ENCODE measurements at regions not wholly inside any gene's neighbourhood (a gene's known extent, or its start where the extent isn't known, plus 50 kb on each side); places are given as distances from the start of the nearest gene placed in this dataset.
"Not testable (repeated sequence)": the region's sequence is repeated elsewhere in the genome, so short reads cannot be mapped to it uniquely, and the experiment has no call there.

DNA sequence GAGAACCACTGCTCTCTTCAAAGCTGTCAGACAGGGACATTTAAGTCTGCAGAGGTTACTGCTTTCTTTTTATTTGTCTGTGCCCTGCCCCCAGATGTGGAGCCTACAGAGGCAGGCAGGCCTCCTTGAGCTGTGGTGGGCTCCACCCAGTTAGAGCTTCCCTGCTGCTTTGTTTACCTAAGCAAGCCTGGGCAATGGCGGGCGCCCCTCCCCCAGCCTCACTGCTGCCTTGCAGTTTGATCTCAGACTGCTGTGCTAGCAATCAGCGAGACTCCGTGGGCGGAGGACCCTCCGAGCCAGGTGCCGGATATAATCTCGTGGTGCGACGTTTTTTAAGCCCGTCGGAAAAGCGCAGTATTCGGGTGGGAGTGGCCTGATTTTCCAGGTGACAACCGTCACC, 150.8 kb downstream of the FAM170A start:
- H2AFZ ChIP-seq (ENCODE audit: low read length); BruUV-seq (replicated peaks); CTCF ChIA-PET (ENCODE audit: unreplicated experiment): not testable (repeated sequence)

GRCh38 chr5:119785057-119785456, 155.7 kb downstream of the FAM170A start:
- no peaks in the 10 kb centered on the region for H3K36me3 ChIP-seq (ENCODE audit: insufficient read depth, low read length)
- no peak for TF ChIP-seq EZH2phosphoT487 (IDR thresholded peaks at IDR 0.05; ENCODE audit: borderline replicate concordance, low read depth, low read length)
- TF ChIP-seq, protein P1, sequence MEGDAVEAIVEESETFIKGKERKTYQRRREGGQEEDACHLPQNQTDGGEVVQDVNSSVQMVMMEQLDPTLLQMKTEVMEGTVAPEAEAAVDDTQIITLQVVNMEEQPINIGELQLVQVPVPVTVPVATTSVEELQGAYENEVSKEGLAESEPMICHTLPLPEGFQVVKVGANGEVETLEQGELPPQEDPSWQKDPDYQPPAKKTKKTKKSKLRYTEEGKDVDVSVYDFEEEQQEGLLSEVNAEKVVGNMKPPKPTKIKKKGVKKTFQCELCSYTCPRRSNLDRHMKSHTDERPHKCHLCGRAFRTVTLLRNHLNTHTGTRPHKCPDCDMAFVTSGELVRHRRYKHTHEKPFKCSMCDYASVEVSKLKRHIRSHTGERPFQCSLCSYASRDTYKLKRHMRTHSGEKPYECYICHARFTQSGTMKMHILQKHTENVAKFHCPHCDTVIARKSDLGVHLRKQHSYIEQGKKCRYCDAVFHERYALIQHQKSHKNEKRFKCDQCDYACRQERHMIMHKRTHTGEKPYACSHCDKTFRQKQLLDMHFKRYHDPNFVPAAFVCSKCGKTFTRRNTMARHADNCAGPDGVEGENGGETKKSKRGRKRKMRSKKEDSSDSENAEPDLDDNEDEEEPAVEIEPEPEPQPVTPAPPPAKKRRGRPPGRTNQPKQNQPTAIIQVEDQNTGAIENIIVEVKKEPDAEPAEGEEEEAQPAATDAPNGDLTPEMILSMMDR (conservative IDR thresholded peaks at IDR 0.05; ENCODE audit: low read length): no peak
- H2AFZ ChIP-seq (ENCODE audit: low read length): no peak overlapping the region
- no peaks in the 10 kb centered on the region for H4K20me1 ChIP-seq (ENCODE audit: insufficient read depth, low read length)
- no TSS peak for BruUV-seq (replicated peaks)
- no peaks in the 10 kb centered on the region for H3K79me2 ChIP-seq (ENCODE audit: insufficient read depth, low read depth, low read length)
- no peaks in the 10 kb centered on the region for H3K9me2 ChIP-seq (ENCODE audit: insufficient read depth, low read length)
- no peak for DNase-seq (ENCODE audit: low spot score)
- peaks cover 9% of the 10 kb centered on the region for H3K4me1 ChIP-seq (ENCODE audit: insufficient read depth, low read length, poor library complexity, severe bottlenecking)
- H3K27ac ChIP-seq (ENCODE audit: low read depth, low read length, poor library complexity, severe bottlenecking): no peak overlapping the region
- H3K4me3 ChIP-seq (ENCODE audit: low read depth, low read length, poor library complexity, severe bottlenecking): no peak overlapping the region
- CTCF ChIA-PET (ENCODE audit: unreplicated experiment): no interaction called here
- POLR2A ChIA-PET: no interaction called here
- H3K4me2 ChIP-seq (ENCODE audit: low read length): no peak overlapping the region
- no peaks in the 10 kb centered on the region for H3K9me3 ChIP-seq (ENCODE audit: low read length)
- intact Hi-C loops (cut with micrococcal nuclease; ENCODE audit: unreplicated experiment): no loop called here

More for the DNA sequence above, 150.8 kb downstream of the FAM170A start:
- H4K20me1 ChIP-seq (ENCODE audit: insufficient read depth, low read length); H3K27ac ChIP-seq (ENCODE audit: low read depth, low read length, poor library complexity, severe bottlenecking); H3K79me2 ChIP-seq (ENCODE audit: insufficient read depth, low read depth, low read length); H3K4me1 ChIP-seq (ENCODE audit: insufficient read depth, low read length, poor library complexity, severe bottlenecking); DNase-seq (ENCODE audit: low spot score); intact Hi-C loops (cut with micrococcal nuclease; ENCODE audit: unreplicated experiment); H3K9me3 ChIP-seq (ENCODE audit: low read length); H3K9me2 ChIP-seq (ENCODE audit: insufficient read depth, low read length); H3K4me2 ChIP-seq (ENCODE audit: low read length); H3K36me3 ChIP-seq (ENCODE audit: insufficient read depth, low read length); H3K4me3 ChIP-seq (ENCODE audit: low read depth, low read length, poor library complexity, severe bottlenecking); POLR2A ChIA-PET: not testable (repeated sequence)

GRCh38 chr5:119789406-119790117, 160.2 kb downstream of the FAM170A start:
- Histone ChIP-seq H4K20me1 (ENCODE audit: insufficient read depth, low read length) (no peaks in the 10 kb centered on the region), H3K4me1 (ENCODE audit: insufficient read depth, low read length, poor library complexity, severe bottlenecking) (peaks cover 9% of the 10 kb centered on the region), H3K36me3 (ENCODE audit: insufficient read depth, low read length) (no peaks in the 10 kb centered on the region), H2AFZ (ENCODE audit: low read length) (no peak overlapping the region), H3K4me3 (ENCODE audit: low read depth, low read length, poor library complexity, severe bottlenecking) (no peak overlapping the region), H3K79me2 (ENCODE audit: insufficient read depth, low read depth, low read length) (no peaks in the 10 kb centered on the region), H3K27ac (ENCODE audit: low read depth, low read length, poor library complexity, severe bottlenecking) (no peak overlapping the region), H3K4me2 (ENCODE audit: low read length) (no peak overlapping the region), H3K9me3 (ENCODE audit: low read length) (no peaks in the 10 kb centered on the region), H3K9me2 (ENCODE audit: insufficient read depth, low read length) (no peaks in the 10 kb centered on the region)
- TF ChIP-seq, protein P1 (conservative IDR thresholded peaks at IDR 0.05; ENCODE audit: low read length): no peak
- TF ChIP-seq EZH2phosphoT487 (IDR thresholded peaks at IDR 0.05; ENCODE audit: borderline replicate concordance, low read depth, low read length): no peak
- POLR2A ChIA-PET: interaction anchor here (0.5 to 1.3 kb wide), 7 partner anchors 11 to 1344 kb away, joined by 3 to 4 read pairs (median 3); no protein-coding TSS in a partner anchor
- CTCF ChIA-PET (ENCODE audit: unreplicated experiment): no interaction called here
- intact Hi-C loops (cut with micrococcal nuclease; ENCODE audit: unreplicated experiment): no loop called here
- no TSS peak for BruUV-seq (replicated peaks)
- DNase-seq (ENCODE audit: low spot score): no peak

Data from OCI-LY7 (cell line).